Left kidney (tissue), 1 donor: ENCODE measurements at regions not wholly inside any gene's neighbourhood (a gene's known extent, or its start where the extent isn't known, plus 50 kb on each side); places are given as distances from the start of the nearest gene placed in this dataset.
"Not testable (repeated sequence)": the region's sequence is repeated elsewhere in the genome, so short reads cannot be mapped to it uniquely, and the experiment has no call there.

Source experiments
- DNase-seq: peaks from one replicate; pipeline ENCODE4 v3.0.0-alpha.2; 2013

DNA sequence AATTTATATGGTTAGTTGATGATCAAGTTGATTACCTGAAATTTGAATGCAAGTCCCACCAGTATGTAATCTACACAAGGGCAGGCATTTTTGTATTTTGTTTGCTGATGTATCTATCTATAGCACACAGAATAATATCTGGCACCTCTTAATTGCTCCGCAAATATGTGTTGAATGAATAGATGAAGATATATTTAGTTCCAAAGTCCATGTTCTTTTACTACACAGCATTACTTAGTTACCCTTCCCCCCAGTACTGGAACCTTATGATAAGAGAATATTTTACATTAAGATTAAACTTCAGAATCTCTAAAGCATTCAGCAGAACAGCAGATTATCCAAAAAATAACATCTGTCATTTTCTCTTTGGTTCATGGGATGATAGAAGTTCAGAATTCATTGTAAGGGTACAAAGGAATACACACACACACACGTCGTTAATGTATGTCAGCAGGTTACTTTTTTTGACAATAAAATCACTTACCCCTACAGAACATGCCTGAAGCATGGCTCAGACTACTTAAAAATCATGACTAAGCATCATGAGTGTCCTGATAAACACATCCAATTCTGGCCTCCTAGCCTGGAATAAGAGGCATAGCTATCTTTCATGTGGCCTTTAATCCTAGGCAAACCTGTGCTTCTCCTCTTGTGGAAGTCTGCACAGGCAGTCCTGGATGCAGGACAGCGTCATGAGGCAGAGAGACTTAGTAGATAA, 148.9 kb upstream of the TBC1D5 start:
- DNase-seq: no peak

DNA sequence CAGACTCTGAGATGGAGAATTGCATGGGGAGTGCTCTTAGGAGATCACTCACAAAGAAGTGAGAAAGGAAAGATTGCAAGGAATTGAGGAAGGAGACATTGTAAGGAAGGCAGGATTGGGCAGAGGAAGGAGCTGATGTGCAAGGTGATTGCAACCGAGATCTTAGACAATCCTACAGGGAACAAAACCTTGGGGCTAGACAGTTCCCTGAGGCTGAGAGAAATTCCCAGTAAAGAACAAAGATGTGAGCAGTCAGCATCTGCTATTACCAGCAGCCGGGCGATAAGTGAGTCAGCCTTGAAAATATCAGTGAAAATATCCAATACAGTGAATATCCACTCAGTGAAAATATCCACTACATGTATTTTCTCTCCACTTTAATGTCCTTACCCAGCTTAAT, 143.6 kb upstream of the TBC1D5 start:
- no peak for DNase-seq

DNA sequence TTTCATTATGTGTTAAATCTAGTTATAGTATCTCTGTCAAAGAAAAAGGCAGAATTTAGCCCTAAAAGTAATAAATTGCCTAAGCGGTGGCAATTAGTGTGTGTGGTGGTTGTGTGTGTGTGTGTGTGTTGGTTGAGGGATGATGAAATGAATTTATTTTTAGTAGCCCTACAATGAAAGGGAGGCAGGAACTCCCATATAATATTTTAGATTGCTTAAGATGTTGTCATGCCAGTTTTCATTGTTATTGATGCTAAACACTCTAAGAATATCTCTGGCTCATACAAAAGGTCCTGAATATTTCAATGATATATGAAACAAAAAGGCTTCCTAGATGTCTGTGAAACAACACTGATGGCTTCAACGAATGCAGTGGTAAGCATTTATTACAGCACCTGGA, 140.6 kb upstream of the TBC1D5 start:
- no peak for DNase-seq

DNA sequence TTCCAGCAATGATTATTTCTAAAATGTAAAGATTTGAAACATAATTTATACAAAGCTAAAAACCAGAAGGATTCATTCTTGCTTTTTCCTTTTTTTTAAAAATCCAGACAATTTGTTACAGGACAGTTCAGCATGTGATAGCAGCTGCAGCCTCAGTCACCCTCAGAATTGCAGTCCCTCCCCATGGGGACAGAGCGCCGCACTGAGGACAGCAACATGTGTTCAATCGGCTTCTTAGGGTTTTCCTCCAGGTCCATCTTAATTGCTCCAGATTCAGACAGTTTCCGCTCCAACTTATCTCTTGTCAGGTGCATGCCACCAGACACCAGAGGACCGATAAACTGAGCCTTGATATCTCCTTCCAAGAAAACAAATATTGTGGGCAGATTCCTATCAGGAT, 134.9 kb upstream of the TBC1D5 start:
- DNase-seq: no peak

DNA sequence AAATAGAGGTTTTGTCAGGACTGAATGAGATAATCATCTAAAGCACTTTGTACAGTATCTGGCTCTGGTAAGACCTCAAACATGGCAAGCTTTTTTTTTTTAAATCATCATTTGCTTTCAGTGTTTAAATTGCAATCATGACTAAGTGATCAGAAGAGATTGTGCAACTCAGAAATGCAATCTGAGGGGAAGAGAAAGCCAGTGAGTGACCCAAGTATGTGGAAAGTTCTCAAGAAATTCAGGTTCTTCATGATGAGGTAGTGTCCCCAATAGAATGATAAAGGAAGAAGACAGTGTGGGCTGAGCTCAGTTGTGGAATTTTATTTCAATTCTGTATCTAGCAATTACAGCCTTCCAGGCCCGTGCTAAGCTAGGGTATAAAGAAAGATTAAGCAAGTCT, 132.2 kb upstream of the TBC1D5 start:
- no peak for DNase-seq

DNA sequence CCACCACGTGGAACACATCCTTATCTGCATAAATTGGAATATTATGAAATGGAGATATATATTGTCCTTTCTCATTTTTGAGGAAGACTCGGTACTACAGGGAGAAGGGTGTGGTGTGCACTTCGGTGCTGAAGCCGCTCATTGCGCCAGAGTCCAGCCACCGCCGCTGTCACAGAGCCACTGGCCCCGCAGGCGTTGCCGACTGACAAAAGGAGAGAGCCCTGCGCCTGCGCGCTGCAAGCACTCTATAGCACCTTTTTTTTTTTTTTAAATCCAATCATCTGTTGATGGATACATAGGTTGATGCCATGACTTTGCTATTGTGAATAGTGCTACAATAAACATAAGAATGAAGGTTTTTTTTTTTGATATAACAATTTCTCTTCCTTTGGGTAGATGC, 130.0 kb upstream of the TBC1D5 start:
- no peak for DNase-seq

DNA sequence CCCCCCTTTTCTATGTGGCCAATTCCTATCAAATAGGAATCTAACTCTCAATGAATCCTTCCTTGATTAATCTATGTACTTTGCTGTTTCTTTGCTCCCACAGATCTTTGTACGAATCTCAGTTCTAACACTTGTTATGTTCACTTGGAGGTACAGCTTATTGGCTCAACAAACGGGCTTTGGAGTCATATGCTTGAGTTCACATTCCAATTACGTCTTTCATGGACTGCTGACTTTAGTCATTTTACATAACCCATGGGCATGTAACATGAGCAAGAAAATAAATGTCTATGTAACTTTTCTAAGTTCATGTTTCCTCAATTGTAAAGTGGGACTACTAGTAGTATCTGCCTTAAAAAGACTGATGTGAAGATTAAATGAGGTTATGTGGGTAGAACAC, 123.2 kb upstream of the TBC1D5 start:
- DNase-seq: no peak

DNA sequence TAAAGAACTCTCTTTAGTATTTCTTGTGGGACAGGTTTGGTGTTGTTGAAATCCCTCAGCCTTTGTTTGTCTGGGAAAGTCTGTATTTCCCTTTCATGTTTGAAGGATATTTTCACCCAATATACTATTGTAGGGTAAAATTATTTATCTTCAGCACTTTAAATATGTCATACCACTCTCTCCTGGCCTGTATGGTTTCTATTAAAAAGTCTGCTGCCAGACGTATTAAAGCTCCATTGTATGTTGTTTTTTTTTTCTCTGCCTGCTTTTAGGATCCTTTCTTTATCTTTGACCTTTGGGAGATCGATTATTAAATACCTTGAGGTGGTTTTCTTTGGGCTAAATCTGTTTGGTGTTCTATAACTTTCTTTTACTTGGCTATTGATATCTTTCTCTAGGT, 119.0 kb upstream of the TBC1D5 start:
- DNase-seq: no peak

DNA sequence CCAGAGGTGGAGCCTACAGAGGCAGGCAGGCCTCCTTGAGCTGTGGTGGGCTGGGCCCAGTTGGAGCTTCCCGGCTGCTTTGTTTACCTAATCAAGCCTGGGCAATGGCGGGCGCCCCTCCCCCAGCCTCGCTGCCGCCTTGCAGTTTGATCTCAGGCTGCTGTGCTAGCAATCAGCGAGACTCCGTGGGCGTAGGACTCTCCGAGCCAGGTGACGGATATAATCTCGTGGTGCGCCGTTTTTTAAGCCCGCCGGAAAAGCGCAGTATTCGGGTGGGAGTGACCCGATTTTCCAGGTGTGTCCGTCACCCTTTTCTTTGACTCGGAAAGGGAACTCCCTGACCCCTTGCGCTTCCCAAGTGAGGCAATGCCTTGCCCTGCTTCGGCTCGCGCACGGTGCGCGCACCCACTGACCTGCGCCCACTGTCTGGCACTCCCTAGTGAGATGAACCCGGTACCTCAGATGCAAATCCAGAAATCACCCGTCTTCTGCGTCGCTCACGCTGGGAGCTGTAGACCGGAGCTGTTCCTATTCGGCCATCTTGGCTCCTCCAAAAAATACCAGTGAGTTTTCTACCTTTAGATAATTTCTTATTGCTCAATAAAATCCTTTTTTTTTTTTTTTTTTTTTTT, 118.5 kb upstream of the TBC1D5 start:
- not testable (repeated sequence) for DNase-seq

DNA sequence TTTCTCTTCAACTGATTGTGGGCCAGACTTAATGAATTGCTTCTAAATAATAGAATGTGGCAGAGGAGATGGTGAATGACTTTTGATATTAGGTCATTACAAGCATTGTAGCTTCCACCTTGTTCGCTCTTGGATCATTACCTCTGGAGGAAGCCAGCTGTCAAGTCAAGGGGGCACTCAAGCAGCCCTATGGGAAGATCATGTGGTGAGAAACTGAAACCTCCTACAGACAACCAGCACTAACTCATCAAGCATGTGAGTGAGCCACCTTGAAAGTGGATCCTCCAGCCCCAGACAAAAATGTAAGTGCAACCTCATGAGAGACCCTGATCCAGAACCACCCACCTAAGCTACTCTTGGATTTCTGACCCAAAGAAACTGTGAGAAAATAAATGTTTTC, 109.8 kb upstream of the TBC1D5 start:
- DNase-seq: no peak

DNA sequence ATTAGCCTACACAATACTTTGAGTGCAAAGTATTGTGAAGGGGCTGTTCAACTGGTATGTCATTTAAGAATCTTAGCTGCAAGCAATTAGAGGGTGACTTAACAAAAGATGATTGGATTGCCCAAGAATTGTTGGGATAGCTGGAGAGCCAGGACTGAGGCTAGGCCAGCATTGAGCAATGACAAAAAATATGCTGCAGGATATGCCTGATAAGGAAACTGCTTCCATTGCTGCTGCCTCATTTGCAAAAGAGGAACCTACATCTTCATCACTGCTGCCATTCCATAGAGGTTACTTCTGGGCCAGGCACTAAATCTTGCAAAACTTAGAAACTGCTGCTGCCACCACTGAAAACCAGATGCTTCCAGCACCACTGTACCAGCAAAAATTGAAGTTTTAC, 108.0 kb upstream of the TBC1D5 start:
- DNase-seq: no peak

DNA sequence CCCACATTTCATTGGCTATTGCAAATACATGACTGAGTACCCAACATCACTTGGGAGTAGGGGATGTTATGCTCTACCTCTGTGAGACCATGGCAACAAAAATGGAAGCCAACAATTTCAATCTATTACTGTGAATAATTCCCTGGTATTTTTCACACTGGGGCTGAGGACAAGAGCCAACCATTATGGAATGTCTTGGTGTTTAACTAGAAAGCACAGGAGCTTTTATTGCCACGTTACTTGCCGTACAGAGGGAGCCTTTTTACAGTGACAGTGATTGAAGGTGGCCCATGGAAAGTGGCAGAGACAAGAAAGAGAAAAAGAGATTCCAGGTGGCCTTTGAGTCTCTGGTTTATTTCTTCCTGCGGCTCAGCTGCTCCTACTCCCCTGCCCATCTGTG, 105.7 kb upstream of the TBC1D5 start:
- no peak for DNase-seq

DNA sequence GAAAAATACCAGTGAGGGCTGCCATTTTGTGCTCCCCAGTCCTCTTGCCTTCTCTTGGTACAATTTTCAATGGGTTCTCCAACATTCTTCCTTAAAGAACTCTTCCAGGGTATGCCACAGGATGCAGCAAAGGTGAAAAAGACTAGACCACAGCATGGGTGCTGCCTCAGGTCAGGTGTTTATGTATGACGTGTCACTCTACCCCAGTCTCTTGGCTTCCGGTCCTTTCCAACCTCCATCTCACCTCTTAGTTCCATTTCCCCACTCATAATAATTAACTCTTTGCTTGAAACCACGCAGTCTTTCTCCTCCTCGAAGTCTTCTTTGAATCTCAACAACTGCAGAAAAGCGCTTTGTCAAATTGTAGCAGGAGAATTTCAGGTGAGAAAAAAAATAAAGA, 104.7 kb upstream of the TBC1D5 start:
- no peak for DNase-seq

DNA sequence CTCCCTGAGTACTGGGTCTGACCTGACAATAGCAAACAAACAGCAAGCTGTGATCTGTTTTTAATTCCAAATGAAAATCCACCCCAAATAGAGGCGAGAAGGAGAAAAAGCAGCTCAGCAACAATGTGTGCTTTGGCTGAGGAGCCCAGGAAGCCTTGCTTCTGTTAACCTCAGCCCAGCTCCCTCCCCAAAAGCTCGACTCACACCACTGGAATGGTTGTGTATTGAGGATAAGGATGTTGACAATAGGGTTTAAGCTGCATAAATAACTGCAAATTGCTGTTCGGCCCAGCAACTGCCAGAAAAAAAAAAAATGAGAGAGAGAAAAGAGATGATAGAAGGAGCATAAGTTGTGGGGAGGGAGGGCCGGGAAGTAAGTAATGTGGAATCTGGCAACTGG, 104.0 kb upstream of the TBC1D5 start:
- no peak for DNase-seq

DNA sequence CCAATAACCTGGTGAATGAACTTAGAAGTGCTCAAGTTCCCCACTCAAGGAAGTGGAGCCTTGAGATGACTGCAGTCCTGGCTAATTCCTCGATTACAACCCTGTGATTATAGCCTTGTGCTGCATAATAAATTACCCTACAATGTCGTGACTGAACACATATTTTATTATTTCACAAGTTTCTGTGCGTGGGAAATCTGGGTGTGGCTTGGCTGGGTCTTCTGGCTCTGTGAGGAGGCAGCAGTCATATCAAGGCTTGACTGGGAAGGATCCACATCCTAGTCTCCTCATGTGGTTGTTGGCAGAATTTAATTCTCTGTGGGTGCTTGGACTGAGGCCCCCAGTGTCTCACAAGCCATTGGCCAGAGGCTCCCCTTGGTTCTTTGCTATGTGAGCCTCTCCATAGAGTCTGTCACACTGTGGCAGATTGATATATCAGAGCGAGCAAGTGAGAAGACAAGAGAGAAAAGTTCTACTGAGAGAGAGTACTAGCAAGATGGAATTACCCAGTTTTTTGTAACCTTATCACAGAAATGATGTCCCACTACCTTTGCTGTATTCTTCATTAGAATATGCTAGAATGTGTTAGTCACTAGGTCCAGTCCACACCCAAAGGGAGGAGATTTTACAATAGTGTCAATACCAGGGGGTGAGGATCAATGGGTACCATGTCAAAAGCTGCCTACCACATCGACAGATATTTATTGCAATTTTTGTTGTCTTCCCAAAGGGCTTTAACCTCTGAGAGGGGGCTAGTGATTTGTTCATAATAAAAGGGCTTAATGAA, 102.8 kb upstream of the TBC1D5 start:
- no peak for DNase-seq

DNA sequence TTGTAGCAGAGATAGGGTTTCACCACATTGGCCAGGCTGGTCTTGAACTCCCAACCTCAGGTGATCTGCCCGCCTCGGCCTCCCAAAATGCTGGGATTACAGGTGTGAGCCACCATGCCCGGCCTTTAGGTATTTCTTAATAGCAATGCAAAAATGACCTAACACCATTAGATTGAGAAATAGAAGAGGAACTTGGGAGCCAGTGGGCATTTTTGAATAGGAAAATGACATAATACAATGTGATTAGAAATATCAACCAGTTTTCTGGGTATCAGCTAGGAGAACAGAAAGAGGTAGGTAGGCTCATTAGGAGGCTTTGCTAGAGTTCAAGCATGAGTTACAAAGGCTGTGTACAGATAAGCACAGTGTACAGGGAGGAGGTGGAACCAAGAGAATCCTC, 101.8 kb upstream of the TBC1D5 start:
- DNase-seq: no peak

DNA sequence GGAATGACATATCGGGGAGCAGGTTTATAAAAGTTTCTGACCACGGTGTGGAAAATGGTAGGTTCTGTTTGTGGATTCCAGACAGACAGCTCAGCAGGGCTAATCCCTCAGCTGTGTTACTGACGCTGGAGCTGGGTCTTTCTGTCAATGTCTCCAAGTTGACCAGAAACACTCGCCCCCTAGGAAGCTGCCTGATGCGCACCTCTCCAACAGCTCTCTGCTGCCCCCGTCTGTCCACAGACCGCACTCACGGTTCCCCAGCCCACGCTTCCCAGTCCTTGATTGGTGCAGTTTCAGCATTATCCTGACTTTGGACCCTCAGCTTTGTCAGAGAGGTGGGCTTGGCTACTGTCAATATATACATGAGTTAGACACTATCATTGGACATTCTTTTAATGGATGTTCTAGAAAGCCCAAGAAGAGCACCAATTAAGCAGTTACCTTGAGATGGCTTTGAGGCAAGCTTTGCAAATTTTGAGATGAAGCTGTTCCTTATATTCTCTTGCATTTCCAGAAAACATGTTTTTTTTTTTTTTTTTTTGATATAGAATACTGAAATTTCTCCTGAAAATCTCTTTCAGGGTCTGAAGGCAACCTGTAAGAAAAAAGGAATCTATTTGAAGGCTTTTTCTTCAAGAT, 98.9 kb upstream of the TBC1D5 start:
- DNase-seq: peak; percentile 69

DNA sequence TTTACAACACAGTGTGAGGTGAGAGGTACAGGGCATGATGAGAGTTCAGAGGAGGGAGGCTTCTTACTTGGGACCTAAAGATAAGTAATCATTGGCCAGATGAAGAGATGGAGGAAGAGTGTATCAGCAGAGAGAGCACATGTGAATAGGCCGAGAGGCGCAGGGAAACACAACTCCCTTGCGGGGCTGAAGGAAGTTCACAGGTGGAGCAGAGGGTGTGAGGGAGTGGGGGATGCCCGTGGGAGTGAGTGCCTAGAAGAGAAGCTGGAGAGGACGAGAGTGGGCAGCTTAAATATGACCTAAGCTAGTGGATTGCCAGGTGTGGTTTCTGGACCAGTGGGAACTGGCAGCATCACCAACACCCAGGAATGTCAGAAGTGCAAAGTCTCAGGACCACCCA, 98.2 kb upstream of the TBC1D5 start:
- no peak for DNase-seq

DNA sequence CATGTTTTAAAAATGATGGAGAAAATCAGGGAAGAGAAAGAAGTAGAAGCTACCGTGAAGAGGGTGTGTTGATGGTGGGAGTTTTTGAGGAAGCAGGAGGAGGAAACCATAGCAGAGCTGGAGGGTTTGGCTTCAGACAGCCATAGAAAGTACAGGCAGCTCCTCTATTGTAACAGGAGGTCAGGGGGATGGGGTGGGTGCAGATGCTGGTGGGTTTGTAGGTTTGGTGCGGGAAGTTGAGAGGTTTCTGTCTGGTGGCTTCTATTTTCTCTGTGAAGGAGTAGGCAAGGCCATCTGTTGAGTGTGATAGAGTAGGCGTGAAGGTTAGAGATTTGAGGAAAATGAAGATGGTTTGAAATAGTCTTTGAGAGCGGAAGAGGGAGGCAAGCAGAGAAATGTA, 97.7 kb upstream of the TBC1D5 start:
- no peak for DNase-seq

DNA sequence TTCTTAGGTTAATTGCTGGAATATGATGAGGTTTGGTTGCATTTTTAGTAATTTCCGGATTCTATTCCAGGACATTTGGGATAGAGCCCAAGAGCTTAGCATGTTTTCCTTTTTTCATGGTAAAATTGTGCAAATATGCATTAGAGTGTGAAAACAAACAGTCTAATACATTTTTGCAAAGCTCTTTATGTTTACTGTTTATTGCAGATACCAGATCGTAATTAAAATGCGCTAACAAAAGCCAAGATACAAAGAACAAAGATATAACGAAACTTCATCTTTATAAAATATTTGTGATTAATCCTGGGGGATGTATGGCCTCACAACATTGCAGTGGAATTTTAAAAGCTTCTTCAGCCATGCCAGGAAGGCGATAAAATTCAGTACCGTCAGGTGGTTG, 94.5 kb upstream of the TBC1D5 start:
- DNase-seq: no peak

DNA sequence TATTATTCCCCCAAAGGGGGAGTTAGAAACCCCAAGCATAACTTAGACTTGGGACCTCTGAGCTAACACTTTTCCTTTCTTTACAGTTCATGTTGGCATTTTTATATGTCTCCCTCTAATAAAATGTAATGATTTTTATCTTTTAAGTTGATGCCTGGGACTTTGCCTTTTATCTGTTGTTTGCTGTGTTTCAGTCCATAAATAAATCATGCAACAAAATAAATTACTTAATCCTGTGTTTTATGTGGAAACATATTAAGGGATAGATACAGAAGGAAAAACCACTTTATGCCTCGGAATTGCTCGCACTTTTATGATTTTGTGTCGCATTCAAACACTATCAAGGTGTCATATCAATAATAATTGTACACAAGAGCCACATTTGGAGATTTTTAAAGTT, 93.7 kb upstream of the TBC1D5 start:
- no peak for DNase-seq

DNA sequence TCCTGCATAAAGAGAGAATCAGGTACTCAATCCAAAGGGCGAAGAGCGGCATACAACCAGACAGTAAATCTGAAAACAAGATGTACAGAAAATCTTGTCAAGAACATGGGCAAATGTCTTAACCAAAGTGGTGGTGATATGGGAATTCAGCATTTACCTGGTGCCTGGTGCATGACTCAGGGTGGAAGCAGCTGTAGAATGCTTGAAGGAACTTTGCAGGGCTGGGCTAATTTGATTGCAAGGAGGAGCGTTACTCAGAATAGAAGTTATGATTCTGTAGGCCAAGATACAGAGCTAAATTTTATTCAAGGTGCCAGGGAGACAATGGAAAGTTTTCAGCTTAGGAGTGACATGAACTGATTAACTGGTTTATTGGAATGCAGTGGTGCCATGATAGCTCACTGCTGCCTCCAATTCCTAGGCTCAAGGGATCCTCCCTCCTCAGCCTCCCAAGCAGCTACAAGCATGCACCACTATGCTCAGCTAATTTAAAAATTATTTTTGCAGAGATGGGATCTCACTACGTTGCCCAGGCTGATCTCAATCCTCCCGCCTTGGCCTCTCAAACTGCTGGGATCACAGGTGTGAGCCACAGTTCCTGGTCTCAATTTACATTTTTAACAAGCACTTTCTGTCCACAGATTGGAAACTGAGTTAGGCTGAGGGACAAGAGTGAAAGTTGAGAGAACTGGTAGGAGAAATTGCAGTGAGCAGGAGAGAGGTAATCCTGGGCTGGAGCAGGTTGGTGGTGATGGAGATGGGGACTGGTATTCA, 91.5 kb upstream of the TBC1D5 start:
- no peak for DNase-seq
